GM12874 (cell line): ENCODE measurements at regions not wholly inside any gene's neighbourhood (a gene's known extent, or its start where the extent isn't known, plus 50 kb on each side); places are given as distances from the start of the nearest gene placed in this dataset.

Experiments
- TF ChIP-seq, protein P1 (sequence below): IDR thresholded peaks from 2 replicates; pipeline ENCODE4 v1.5.1; 2011; ENCODE audit warnings: low read depth, mild to moderate bottlenecking, control low read depth, low read length, moderate library complexity; ENCODE audit not compliant: insufficient read depth

DNA sequence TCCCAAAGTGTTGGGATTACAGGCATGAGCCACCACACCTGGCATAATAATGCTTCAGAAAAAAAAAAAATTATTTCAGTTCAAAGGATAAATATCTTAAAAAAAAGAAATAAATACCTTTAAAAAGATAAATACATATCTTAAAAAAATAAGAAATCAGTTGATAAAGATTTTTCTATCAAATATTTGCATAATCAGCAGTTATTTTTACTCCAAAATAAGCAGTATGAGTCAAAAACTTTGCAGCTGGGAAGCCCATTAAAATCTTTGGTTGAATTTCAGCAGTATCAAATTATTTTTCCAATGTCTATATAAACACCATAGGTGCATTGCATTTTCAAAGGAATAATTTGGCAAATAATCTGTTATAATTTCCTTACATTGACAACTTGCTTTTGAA lies 202.5 kb downstream of the KBTBD8 start:
- TF ChIP-seq, protein P1, sequence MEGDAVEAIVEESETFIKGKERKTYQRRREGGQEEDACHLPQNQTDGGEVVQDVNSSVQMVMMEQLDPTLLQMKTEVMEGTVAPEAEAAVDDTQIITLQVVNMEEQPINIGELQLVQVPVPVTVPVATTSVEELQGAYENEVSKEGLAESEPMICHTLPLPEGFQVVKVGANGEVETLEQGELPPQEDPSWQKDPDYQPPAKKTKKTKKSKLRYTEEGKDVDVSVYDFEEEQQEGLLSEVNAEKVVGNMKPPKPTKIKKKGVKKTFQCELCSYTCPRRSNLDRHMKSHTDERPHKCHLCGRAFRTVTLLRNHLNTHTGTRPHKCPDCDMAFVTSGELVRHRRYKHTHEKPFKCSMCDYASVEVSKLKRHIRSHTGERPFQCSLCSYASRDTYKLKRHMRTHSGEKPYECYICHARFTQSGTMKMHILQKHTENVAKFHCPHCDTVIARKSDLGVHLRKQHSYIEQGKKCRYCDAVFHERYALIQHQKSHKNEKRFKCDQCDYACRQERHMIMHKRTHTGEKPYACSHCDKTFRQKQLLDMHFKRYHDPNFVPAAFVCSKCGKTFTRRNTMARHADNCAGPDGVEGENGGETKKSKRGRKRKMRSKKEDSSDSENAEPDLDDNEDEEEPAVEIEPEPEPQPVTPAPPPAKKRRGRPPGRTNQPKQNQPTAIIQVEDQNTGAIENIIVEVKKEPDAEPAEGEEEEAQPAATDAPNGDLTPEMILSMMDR = no peak

DNA sequence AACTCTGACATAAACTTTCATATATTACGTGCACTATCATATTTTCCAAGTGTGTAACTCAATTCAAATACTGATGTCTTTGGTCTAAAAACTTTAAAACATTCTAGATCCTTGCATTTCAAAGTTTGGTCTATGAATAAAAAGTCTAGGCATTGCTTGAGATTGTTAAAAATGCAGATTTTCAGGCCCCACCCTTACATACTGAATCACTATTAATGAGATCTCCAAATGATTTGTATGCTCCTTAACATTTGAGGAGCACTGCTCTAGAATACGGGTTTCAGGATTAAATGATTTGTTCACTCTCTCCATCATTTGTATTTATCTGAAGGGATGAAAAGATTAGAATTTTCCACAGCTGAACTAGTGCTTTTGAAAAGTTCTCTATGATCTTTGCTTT lies 202.9 kb downstream of the KBTBD8 start:
- TF ChIP-seq, protein P1 = no peak

DNA sequence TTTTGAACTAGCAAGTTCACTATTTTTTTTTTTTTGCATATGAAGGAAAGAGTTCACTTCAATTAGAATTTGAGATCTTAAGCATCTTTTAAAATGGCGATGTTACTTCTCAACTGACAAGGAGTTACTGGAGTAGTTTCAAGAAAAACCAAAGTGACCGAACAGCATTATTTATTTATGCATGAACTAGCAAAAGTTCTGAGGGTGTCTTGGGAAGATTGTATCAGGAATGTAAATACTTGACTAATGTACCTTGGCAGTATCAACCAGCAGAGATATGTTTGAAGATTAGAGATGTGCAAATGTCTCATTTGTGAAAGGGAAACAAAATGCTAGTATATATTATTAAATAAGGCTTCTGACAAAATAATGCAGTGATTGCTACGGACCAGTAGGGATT lies 203.9 kb downstream of the KBTBD8 start:
- TF ChIP-seq, protein P1 = no peak

DNA sequence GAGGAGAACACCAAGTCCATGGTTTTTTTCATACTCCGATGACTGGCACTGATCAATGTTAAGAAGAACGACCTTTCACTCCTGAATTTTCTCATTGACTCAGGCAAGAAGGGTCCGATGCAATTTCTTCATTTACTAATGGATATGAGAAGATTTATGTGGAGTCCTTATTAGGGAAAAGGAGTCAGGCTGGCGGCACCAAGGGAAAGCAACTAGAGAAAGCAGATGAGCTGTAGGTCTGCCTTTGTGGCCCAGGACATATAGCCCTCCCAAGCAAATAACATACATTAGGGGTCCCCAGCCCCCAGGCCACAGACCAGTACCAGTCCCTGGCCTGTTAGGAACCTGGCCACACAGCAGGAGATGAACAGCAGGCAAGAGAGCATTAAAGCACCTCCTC lies 206.8 kb downstream of the KBTBD8 start:
- TF ChIP-seq, protein P1 = no peak

DNA sequence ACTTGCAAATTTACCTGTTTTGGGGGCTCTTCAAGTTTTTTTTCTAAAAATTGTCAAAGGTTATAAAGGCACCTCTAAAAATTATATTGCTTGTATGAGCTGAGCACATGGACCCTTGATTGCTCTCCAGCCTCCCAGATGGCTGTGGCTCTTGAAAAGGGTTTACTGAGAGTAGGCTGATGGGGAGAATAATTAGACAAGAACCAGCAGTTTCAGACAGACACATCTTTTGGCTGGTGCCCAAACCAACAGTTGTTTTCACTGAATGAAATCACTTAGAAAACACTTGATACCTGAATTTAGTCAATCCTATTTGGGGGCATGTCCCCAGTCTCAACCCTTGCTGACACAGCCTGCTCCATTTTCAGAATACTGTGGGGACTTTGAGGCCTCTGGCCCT lies 217.6 kb downstream of the KBTBD8 start:
- TF ChIP-seq, protein P1 = no peak

DNA sequence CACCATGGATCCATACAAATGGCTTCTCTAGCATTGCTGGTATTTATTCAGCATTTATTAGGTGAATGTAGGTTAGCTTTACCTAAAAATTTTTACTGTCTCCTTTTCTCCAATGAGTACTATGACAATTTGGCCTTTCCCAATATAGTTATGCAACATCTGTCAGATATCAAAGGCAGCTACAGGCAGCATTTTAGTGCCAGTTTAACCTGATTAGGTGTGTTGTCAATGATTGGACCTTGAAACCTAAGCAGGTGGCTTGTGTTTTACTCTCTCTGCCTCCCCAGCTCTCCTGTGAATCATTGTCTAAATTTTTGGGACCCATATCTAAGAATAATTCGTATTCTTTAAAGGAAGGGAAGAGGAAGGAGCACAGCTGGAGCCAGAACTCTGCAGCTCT lies 228.9 kb downstream of the KBTBD8 start:
- TF ChIP-seq, protein P1 = no peak

DNA sequence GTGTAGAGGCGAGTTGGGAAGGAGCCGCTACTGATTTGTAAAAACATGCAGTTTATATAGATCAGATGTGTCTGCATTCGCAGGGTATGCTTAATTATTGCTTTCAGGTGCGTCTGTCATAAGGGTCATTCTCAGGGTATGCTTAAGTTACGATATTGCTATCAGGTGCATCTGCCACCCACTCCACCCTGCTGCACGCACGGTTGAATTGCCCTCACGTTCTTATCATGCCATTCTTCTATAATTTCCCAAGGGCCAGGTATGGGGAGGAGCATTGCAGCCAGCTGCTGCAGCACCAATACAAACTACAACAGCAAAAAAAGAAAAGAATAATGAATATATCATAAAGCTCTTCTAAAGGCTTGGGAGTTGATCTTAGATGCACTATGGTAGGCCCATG lies 230.0 kb downstream of the KBTBD8 start:
- TF ChIP-seq, protein P1 = no peak

DNA sequence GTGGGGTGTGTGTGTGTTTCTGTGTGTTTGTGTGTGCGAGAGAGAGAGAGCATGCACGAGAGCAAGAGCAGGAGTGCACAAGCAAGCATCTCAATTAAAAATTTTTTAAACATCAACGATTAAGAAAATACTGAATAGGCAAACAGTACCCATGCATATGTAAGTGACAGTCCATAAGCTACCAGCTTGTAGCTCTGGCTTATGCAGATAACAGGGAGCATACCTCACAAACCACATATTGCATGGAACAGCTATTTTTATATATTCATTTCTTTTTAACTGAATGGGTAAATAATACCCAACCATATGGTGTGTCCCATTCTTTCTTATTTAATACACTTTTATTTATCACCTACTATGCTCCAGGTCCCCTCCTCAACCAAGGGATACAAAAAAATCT lies 234.5 kb downstream of the KBTBD8 start:
- TF ChIP-seq, protein P1 = no peak
